SU-DHL-6 (cell line): ENCODE measurements at regions not wholly inside any gene's neighbourhood (a gene's known extent, or its start where the extent isn't known, plus 50 kb on each side); places are given as distances from the start of the nearest gene placed in this dataset.

ENCODE experiments used
- H2AFZ ChIP-seq: fragments of 200-600 bp; sonication (generic); 2 replicates; pipeline ENCODE4 v1.6.1; 2014; ENCODE audit warnings: low read depth, mild to moderate bottlenecking, moderate library complexity, mixed read lengths, antibody characterized with exemption, low read length; ENCODE audit not compliant: severe bottlenecking
- H3F3A ChIP-seq: fragments of 200-600 bp; shearing (Covaris generic); 2 replicates; pipeline ENCODE4 v1.6.0; 2016; ENCODE audit warnings: antibody characterized with exemption, mild to moderate bottlenecking; ENCODE audit not compliant: insufficient read depth
- H3K27ac ChIP-seq: fragments of 200-600 bp; sonication (generic); 2 replicates; pipeline ENCODE4 v1.5.1; 2016; ENCODE audit warnings: low read depth, mild to moderate bottlenecking, low read length, moderate library complexity, mixed read lengths
- H3K27me3 ChIP-seq: fragments of 200-600 bp; sonication (generic), shearing (Covaris generic); 2 replicates; pipeline ENCODE4 v1.6.0; 2014; ENCODE audit warnings: mild to moderate bottlenecking, low read length
- H3K36me3 ChIP-seq: fragments of 200-600 bp; sonication (generic); 2 replicates; pipeline ENCODE4 v1.6.1; 2014; ENCODE audit warnings: mild to moderate bottlenecking, low read length, mixed read lengths
- H3K4me2 ChIP-seq: fragments of 300-600, 200-600 bp; shearing (Covaris generic), sonication (generic); 2 replicates; pipeline ENCODE4 v1.6.0; 2014; ENCODE audit warnings: low read length, low read depth, mild to moderate bottlenecking; ENCODE audit not compliant: poor library complexity, severe bottlenecking
- H3K4me3 ChIP-seq: fragments of 200-600 bp; sonication (generic); 2 replicates; pipeline ENCODE4 v1.5.1; 2014; ENCODE audit warnings: antibody characterized with exemption, low read length, mild to moderate bottlenecking, mixed read lengths; ENCODE audit not compliant: insufficient read depth, poor library complexity, severe bottlenecking
- H3K79me2 ChIP-seq: fragments of 200-600 bp; sonication (generic); 2 replicates; pipeline ENCODE4 v1.6.1; 2014; ENCODE audit warnings: mild to moderate bottlenecking, low read length, moderate library complexity; ENCODE audit not compliant: insufficient read depth
- H3K9ac ChIP-seq: fragments of 200-600 bp; sonication (generic); 2 replicates; pipeline ENCODE4 v1.7.0; 2014; ENCODE audit warnings: mild to moderate bottlenecking, low read length
- H3K9me2 ChIP-seq: fragments of 200-600 bp; sonication (generic); replicated peaks from 2 replicates; pipeline ENCODE4 v1.6.1; 2014; ENCODE audit warnings: low read length; ENCODE audit not compliant: insufficient read depth
- H3K9me3 ChIP-seq: fragments of 200-600 bp; sonication (generic); 2 replicates; pipeline ENCODE4 v1.6.1; 2014; ENCODE audit warnings: low read length, mixed read lengths; ENCODE audit not compliant: insufficient read depth
- H4K20me1 ChIP-seq: fragments of 200-600 bp; sonication (generic); 2 replicates; pipeline ENCODE4 v1.6.1; 2014; ENCODE audit warnings: low read depth, mild to moderate bottlenecking, antibody characterized with exemption, low read length, moderate library complexity, mixed read lengths
- CTCF ChIP-seq: fragments of 200-600 bp; sonication (generic); IDR thresholded peaks from one replicate; pipeline ENCODE4 v1.5.1; 2017; ENCODE audit warnings: antibody characterized with exemption, mild to moderate bottlenecking, low read length, moderate library complexity; ENCODE audit not compliant: insufficient read depth, poor library complexity, severe bottlenecking
- EZH2phosphoT487 ChIP-seq: fragments of 200-600 bp; sonication (generic), shearing (Covaris generic); conservative IDR thresholded peaks from 2 replicates; pipeline ENCODE4 v1.6.1; 2018; ENCODE audit warnings: mild to moderate bottlenecking, antibody characterized with exemption, low read length, moderate library complexity, mixed read lengths

GRCh38 chr14:85319998-85320630 lies 209.8 kb upstream of the FLRT2 start:
- H3K9me2 ChIP-seq = no peaks in the 10 kb centered on the region
- H3K9me3 ChIP-seq = no peaks in the 10 kb centered on the region
- H3F3A ChIP-seq = no peaks in the 10 kb centered on the region
- no peaks in the 10 kb centered on the region for H3K79me2 ChIP-seq
- no peaks in the 10 kb centered on the region for H3K27me3 ChIP-seq
- no peak overlapping the region for H2AFZ ChIP-seq
- no peak overlapping the region for H3K4me3 ChIP-seq
- H3K9ac ChIP-seq = no peak overlapping the region
- TF ChIP-seq CTCF = no peak
- TF ChIP-seq EZH2phosphoT487 = no peak
- H4K20me1 ChIP-seq = no peaks in the 10 kb centered on the region
- no peaks in the 10 kb centered on the region for H3K36me3 ChIP-seq
- no peak overlapping the region for H3K4me2 ChIP-seq
- H3K27ac ChIP-seq = no peak overlapping the region

- Histone ChIP-seq H3K79me2 (no peaks in the 10 kb centered on the region), H3K27ac (no peak overlapping the region), H4K20me1 (no peaks in the 10 kb centered on the region), H3K9me3 (no peaks in the 10 kb centered on the region), H3K4me2 (no peak overlapping the region), H3K9me2 (no peaks in the 10 kb centered on the region), H3K9ac (no peak overlapping the region), H3K27me3 (no peaks in the 10 kb centered on the region), H3F3A (no peaks in the 10 kb centered on the region), H2AFZ (no peak overlapping the region), H3K36me3 (no peaks in the 10 kb centered on the region), H3K4me3 (no peak overlapping the region)
- TF ChIP-seq CTCF (no peak), EZH2phosphoT487 (no peak)
These were observed 204.6 kb upstream of the FLRT2 start for GRCh38 chr14:85325134-85326017.

GRCh38 chr14:85332401-85332800 lies 197.5 kb upstream of the FLRT2 start:
- Histone ChIP-seq H3K9me3 (no peaks in the 10 kb centered on the region), H3K27ac (no peak overlapping the region), H3K27me3 (no peaks in the 10 kb centered on the region), H3K9ac (no peak overlapping the region), H3K9me2 (no peaks in the 10 kb centered on the region), H3K4me2 (no peak overlapping the region), H3F3A (no peaks in the 10 kb centered on the region), H4K20me1 (no peaks in the 10 kb centered on the region), H2AFZ (no peak overlapping the region), H3K79me2 (no peaks in the 10 kb centered on the region), H3K4me3 (no peak overlapping the region), H3K36me3 (no peaks in the 10 kb centered on the region)
- TF ChIP-seq CTCF = no peak
- no peak for TF ChIP-seq EZH2phosphoT487
